ENCODE measurements at regions not wholly inside any gene's neighbourhood (a gene's known extent, or its start where the extent isn't known, plus 50 kb on each side); places are given as distances from the start of the nearest gene placed in this dataset.

GRCh38 chr14:101237252-101237616, 324.1 kb upstream of the DIO3 start:
- FAIRE-seq: no peak
- BruUV-seq (replicated peaks): no TSS peak
- Histone ChIP-seq H4K20me1 (replicated peaks; ENCODE audit: control insufficient read depth, extremely low read depth, insufficient read depth, low read length) (no peaks in the 10 kb centered on the region), H3K4me1 (ENCODE audit: control insufficient read depth, extremely low read depth, insufficient read depth, low read length) (no peaks in the 10 kb centered on the region), H3K9ac (replicated peaks; ENCODE audit: extremely low read depth, insufficient read depth, low read length) (no peak overlapping the region), H2AFZ (ENCODE audit: low read depth, low read length) (no peak overlapping the region), H3K27ac (ENCODE audit: insufficient read depth, low read depth, low read length) (no peak overlapping the region), H3K27me3 (ENCODE audit: control insufficient read depth in 2 of 2, insufficient read depth in 2 of 2, low read length in 2 of 2) (no peaks in the 10 kb centered on the region), H3K79me2 (ENCODE audit: control insufficient read depth, insufficient read depth, low read length) (no peaks in the 10 kb centered on the region), H3K36me3 (ENCODE audit: control insufficient read depth in 2 of 2, extremely low read depth in 1 of 2, insufficient read depth in 2 of 2, low read length in 2 of 2) (no peaks in the 10 kb centered on the region), H3K4me3 (replicated peaks in 1 of 3; ENCODE audit: insufficient read depth in 1 of 3, low read depth in 1 of 3, low read length in 3 of 3) (no peak overlapping the region), H3K9me3 (replicated peaks; ENCODE audit: control insufficient read depth, insufficient read depth, low read length) (no peaks in the 10 kb centered on the region), H3K4me2 (ENCODE audit: insufficient read depth, low read length) (no peak overlapping the region), H3K9me1 (replicated peaks; ENCODE audit: control insufficient read depth, extremely low read depth, insufficient read depth, low read length) (no peaks in the 10 kb centered on the region)
- no peak for DNase-seq (ENCODE audit: low read depth, low spot score)
- CTCF ChIA-PET: interaction anchor here (1.0 to 1.2 kb wide), 2 partner anchors 387 to 852 kb away, joined by 3 to 4 read pairs; no protein-coding TSS in a partner anchor
- intact Hi-C loops (cut with micrococcal nuclease): loop anchor here (2.0 kb wide), 1 partner anchor 64 kb away; no protein-coding TSS in a partner anchor
- no peak for TF ChIP-seq EZH2 (IDR thresholded peaks at IDR 0.05; ENCODE audit: borderline replicate concordance, low read depth, low read length, severe bottlenecking)
- TF ChIP-seq FOS (IDR thresholded peaks at IDR 0.05; ENCODE audit: borderline replicate concordance, insufficient read depth, low read length): no peak
- TF ChIP-seq MAX (IDR thresholded peaks at IDR 0.05; ENCODE audit: insufficient read depth, insufficient read length): no peak
- TF ChIP-seq JUN (IDR thresholded peaks at IDR 0.05; ENCODE audit: borderline replicate concordance, insufficient read depth, insufficient read length, low read depth): no peak
- no peak for TF ChIP-seq POLR2AphosphoS5 (IDR thresholded peaks at IDR 0.05; ENCODE audit: insufficient read depth, low read depth, low read length)
- no peak for TF ChIP-seq CTCF (IDR thresholded peaks at IDR 0.05; ENCODE audit: extremely low read depth in 1 of 2, insufficient read depth in 1 of 2, low read depth in 1 of 2, low read length in 2 of 2)
- TF ChIP-seq MYC (IDR thresholded peaks at IDR 0.05; ENCODE audit: low read depth, low read length): no peak
- TF ChIP-seq GATA2 (IDR thresholded peaks at IDR 0.05; ENCODE audit: insufficient read depth, insufficient read length, low read depth, low read length): no peak
- TF ChIP-seq POLR2A (IDR thresholded peaks at IDR 0.05; ENCODE audit: low read depth, low read length): no peak
- POLR2A ChIA-PET: no interaction called here
- dilution Hi-C loops (cut with MboI; ENCODE audit: extremely low pct_ligation_motif_present, low sequenced_read_pairs): no loop called here

Measured in endothelial cell of umbilical vein (primary cell).